Astrocyte (in vitro differentiated cells and primary cell): ENCODE measurements at regions not wholly inside any gene's neighbourhood (a gene's known extent, or its start where the extent isn't known, plus 50 kb on each side); places are given as distances from the start of the nearest gene placed in this dataset. TPM values are rescaled to one million over a fixed set of nuclear protein-coding genes. Genes with fewer than 3 reads are reported as not detected.

Experiments
- microRNA-seq: library from miRNA; unstranded; fragments of <30 nt; microRNA quantifications from one replicate; pipeline ENCODE4 v1.2.0, GENCODE V29; 2020

Small RNA genes in the stretch of these regions (microRNA-seq; reads per million reads assigned to microRNA genes)
- gene MIR5197, result not detected
